GM21529 (cell line): ENCODE measurements at regions not wholly inside any gene's neighbourhood (a gene's known extent, or its start where the extent isn't known, plus 50 kb on each side); places are given as distances from the start of the nearest gene placed in this dataset.
"Not testable (repeated sequence)": the region's sequence is repeated elsewhere in the genome, so short reads cannot be mapped to it uniquely, and the experiment has no call there.

ENCODE experiments used
- ATAC-seq: cut with Tn5 transposase; IDR thresholded peaks from one replicate; pipeline ENCODE4 v1.9.1; 2021; ENCODE audit not compliant: unreplicated experiment

GRCh38 chr4:9604031-9604892 is 160.0 kb downstream of the DEFB131A start:
- not testable (repeated sequence) for ATAC-seq

- ATAC-seq: not testable (repeated sequence)
These were observed 160.6 kb downstream of the DEFB131A start for GRCh38 chr4:9604893-9605190.

GRCh38 chr4:9608300-9608699 is 164.1 kb downstream of the DEFB131A start:
- ATAC-seq: no peak

GRCh38 chr4:9610321-9610720 is 166.1 kb downstream of the DEFB131A start:
- ATAC-seq: not testable (repeated sequence)

GRCh38 chr4:9611101-9611500 is 166.9 kb downstream of the DEFB131A start:
- no peak for ATAC-seq

GRCh38 chr4:9636411-9636810 is 145.0 kb upstream of the DRD5 start:
- ATAC-seq: not testable (repeated sequence)

GRCh38 chr4:9659678-9660077 is 121.8 kb upstream of the DRD5 start:
- not testable (repeated sequence) for ATAC-seq

- not testable (repeated sequence) for ATAC-seq
These were observed 120.5 kb upstream of the DRD5 start for GRCh38 chr4:9660955-9661354.

- ATAC-seq: not testable (repeated sequence)
These were observed 110.7 kb upstream of the DRD5 start for GRCh38 chr4:9670725-9671124.

GRCh38 chr4:9677357-9677756 is 104.1 kb upstream of the DRD5 start:
- not testable (repeated sequence) for ATAC-seq

- ATAC-seq: no peak
These were observed 101.5 kb upstream of the DRD5 start for GRCh38 chr4:9679704-9680478.

GRCh38 chr4:9683174-9683573 is 98.3 kb upstream of the DRD5 start:
- not testable (repeated sequence) for ATAC-seq

GRCh38 chr4:9685016-9685415 is 96.4 kb upstream of the DRD5 start:
- not testable (repeated sequence) for ATAC-seq

GRCh38 chr4:9685692-9686091 is 95.7 kb upstream of the DRD5 start:
- ATAC-seq: no peak

- ATAC-seq: not testable (repeated sequence)
These were observed 90.7 kb upstream of the DRD5 start for GRCh38 chr4:9690636-9691237.

- ATAC-seq: peak; percentile 100
These were observed 90.0 kb upstream of the DRD5 start for GRCh38 chr4:9691238-9692065.

GRCh38 chr4:9692791-9693491 is 88.5 kb upstream of the DRD5 start:
- not testable (repeated sequence) for ATAC-seq

- ATAC-seq: not testable (repeated sequence)
These were observed 87.0 kb upstream of the DRD5 start for GRCh38 chr4:9694403-9694802.

GRCh38 chr4:9695994-9696393 is 85.4 kb upstream of the DRD5 start:
- ATAC-seq: not testable (repeated sequence)

GRCh38 chr4:9696561-9696960 is 84.9 kb upstream of the DRD5 start:
- not testable (repeated sequence) for ATAC-seq
